PC-3 (cell line): ENCODE measurements at regions not wholly inside any gene's neighbourhood (a gene's known extent, or its start where the extent isn't known, plus 50 kb on each side); places are given as distances from the start of the nearest gene placed in this dataset.
"Not testable (repeated sequence)": the region's sequence is repeated elsewhere in the genome, so short reads cannot be mapped to it uniquely, and the experiment has no call there.

ENCODE experiments used
- ATAC-seq: fragments of 200-7000 bp; cut with Tn5 transposase; 2 replicates; pipeline ENCODE4 v1.9.1; 2020; ENCODE audit warnings: mild to moderate bottlenecking, moderate library complexity
- BruUV-seq: library from RNA; stranded (reverse); fragments of 400-500 nt; replicated peaks from 2 replicates; lab custom pipeline; 2021; lab: Mats Ljungman, UMichigan
- CTCF ChIA-PET: fragments of 300-600 bp; sonication (Branson Sonifier 250); formaldehyde crosslinking; loops from one replicate; lab custom pipeline; 2022; ENCODE audit warnings: antibody characterized with exemption; lab: Charles Lee
- POLR2A ChIA-PET: fragments of 300-600 bp; sonication (Branson Sonifier 250); formaldehyde crosslinking; loops from one replicate; lab custom pipeline; 2022; ENCODE audit warnings: antibody characterized with exemption; ENCODE audit not compliant: unreplicated experiment; lab: Charles Lee
- DNase-seq: peaks from one replicate; pipeline ENCODE4 v3.0.0-alpha.2; 2015
- H2AFZ ChIP-seq: fragments of 300-600 bp; sonication (generic); 2 replicates; pipeline ENCODE4 v1.6.0; 2016; ENCODE audit warnings: antibody characterized with exemption, low read length
- H3F3A ChIP-seq: fragments of 300-600 bp; sonication (generic); one replicate; pipeline ENCODE4 v1.6.0; 2017; ENCODE audit warnings: antibody characterized with exemption, low read length, control low read depth, mild to moderate bottlenecking; ENCODE audit not compliant: unreplicated experiment
- H3K27ac ChIP-seq: fragments of 300-600 bp; sonication (generic); 2 replicates; pipeline ENCODE4 v1.5.1; 2016; ENCODE audit warnings: mild to moderate bottlenecking, low read length
- H3K27me3 ChIP-seq: fragments of 300-600 bp; sonication (generic); 2 replicates; pipeline ENCODE4 v1.6.1; 2016; ENCODE audit warnings: low read length, mixed read lengths
- H3K36me3 ChIP-seq: fragments of 300-600 bp; sonication (generic); 2 replicates; pipeline ENCODE4 v1.6.1; 2016; ENCODE audit warnings: low read depth, mixed run types, low read length, mixed read lengths
- H3K4me1 ChIP-seq: fragments of 300-600 bp; sonication (generic); 2 replicates; pipeline ENCODE4 v1.5.1; 2016; ENCODE audit warnings: low read length; ENCODE audit not compliant: insufficient read depth
- H3K4me2 ChIP-seq: fragments of 300-600 bp; sonication (generic); 2 replicates; pipeline ENCODE4 v1.6.0; 2016; ENCODE audit warnings: low read length
- H3K4me3 ChIP-seq: fragments of 300-600 bp; sonication (generic); 2 replicates; pipeline ENCODE4 v1.5.1; 2016; ENCODE audit warnings: mild to moderate bottlenecking, low read length, mixed read lengths
- H3K79me2 ChIP-seq: fragments of 300-600 bp; sonication (generic); 2 replicates; pipeline ENCODE4 v1.6.1; 2017; ENCODE audit warnings: low read length, mixed read lengths
- H3K9ac ChIP-seq: fragments of 300-600 bp; sonication (generic); 2 replicates; pipeline ENCODE4 v1.6.0; 2016; ENCODE audit warnings: mild to moderate bottlenecking, low read length
- H3K9me2 ChIP-seq: fragments of 300-600 bp; sonication (generic); replicated peaks from 2 replicates; pipeline ENCODE4 v1.6.1; 2016; ENCODE audit warnings: mixed run types, low read length, mixed read lengths
- H3K9me3 ChIP-seq: fragments of 300-600 bp; sonication (generic); 2 replicates; pipeline ENCODE4 v1.6.1; 2016; ENCODE audit warnings: low read length, mixed read lengths
- H4K20me1 ChIP-seq: fragments of 300-600 bp; sonication (generic); 2 replicates; pipeline ENCODE4 v1.6.1; 2016; ENCODE audit warnings: low read length, mixed read lengths
- EZH2phosphoT487 ChIP-seq: fragments of 300-600 bp; sonication (generic); IDR thresholded peaks from 2 replicates; pipeline ENCODE4 v1.6.1; 2018; ENCODE audit warnings: mild to moderate bottlenecking, antibody characterized with exemption, low read length, borderline replicate concordance
- intact Hi-C: fragments of 100-400 bp; cut with micrococcal nuclease; formaldehyde crosslinking; loops from 2 replicates; pipeline ENCODE4 v1.9.0; 2023

GRCh38 chr14:59137256-59137655, 51.2 kb upstream of the DAAM1 start:
- Histone ChIP-seq H3K9ac (no peak overlapping the region), H3K79me2 (no peaks in the 10 kb centered on the region), H4K20me1 (no peaks in the 10 kb centered on the region), H3K4me3 (no peak overlapping the region), H3K27me3 (peaks cover 72% of the 10 kb centered on the region), H3K4me1 (no peaks in the 10 kb centered on the region), H3K9me2 (no peaks in the 10 kb centered on the region), H3K9me3 (no peaks in the 10 kb centered on the region), H3K4me2 (no peak overlapping the region), H3K36me3 (no peaks in the 10 kb centered on the region), H3F3A (no peaks in the 10 kb centered on the region), H3K27ac (no peak overlapping the region), H2AFZ (no peak overlapping the region)
- BruUV-seq = no TSS peak
- CTCF ChIA-PET = no interaction called here
- no peak for TF ChIP-seq EZH2phosphoT487
- intact Hi-C loops = no loop called here
- DNase-seq (no peak), ATAC-seq (no peak)
- POLR2A ChIA-PET = no interaction called here

DNA sequence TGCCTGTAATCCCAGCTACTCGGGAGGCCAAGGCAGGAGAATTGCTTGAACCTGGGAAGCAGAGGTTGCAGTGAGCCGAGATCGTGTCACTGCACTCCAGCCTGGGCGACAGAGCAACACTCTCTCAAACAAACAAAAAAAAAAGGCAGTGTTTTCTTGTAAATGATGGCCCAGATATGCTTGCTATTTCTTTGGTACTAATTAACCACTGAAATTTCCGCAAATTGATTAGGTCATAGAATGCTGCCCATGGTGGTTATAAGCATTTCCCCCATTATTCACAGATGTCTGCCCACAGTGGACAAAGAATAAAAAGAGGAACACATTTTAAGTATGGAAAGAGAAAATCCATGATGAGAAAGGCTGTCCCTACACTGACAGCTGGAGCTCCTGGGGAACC, 49.9 kb upstream of the DAAM1 start:
- ATAC-seq, H3K9ac ChIP-seq, H3K36me3 ChIP-seq, H3K4me1 ChIP-seq, DNase-seq, H3F3A ChIP-seq, H3K4me3 ChIP-seq, H3K27ac ChIP-seq, H4K20me1 ChIP-seq, H3K4me2 ChIP-seq, CTCF ChIA-PET, H3K9me2 ChIP-seq, H2AFZ ChIP-seq, H3K79me2 ChIP-seq, POLR2A ChIA-PET, H3K9me3 ChIP-seq, BruUV-seq, intact Hi-C loops: not testable (repeated sequence)
- H3K27me3 ChIP-seq = peaks cover 70% of the 10 kb centered on the region
